ENCODE measurements at regions not wholly inside any gene's neighbourhood (a gene's known extent, or its start where the extent isn't known, plus 50 kb on each side); places are given as distances from the start of the nearest gene placed in this dataset.

DNA sequence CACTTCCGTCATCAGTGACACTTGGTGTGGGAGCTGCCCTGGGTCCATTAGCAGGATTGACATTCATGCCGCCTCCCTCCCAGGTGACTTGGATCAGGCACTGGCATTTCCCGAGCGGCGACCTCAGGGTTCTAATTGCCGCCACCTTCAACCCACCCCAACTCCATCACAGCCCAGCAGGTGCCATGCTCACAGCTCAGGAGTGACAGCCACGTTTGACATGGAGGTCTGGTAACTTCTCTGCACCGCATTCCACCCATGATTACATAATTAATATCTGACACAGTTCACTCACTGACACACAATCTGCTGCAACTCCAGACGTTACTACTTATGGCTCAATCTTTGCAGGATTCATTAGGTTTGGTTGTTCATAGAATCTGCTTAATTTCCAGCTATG is 450.9 kb upstream of the MYT1L start:
- peaks cover 4% of the 10 kb centered on the region for H3K9me3 ChIP-seq (ENCODE audit: control insufficient read depth, low read length)
- no peak overlapping the region for H4K8ac ChIP-seq (ENCODE audit: low read length)
- H3K79me1 ChIP-seq (replicated peaks; ENCODE audit: low read length, poor library complexity, severe bottlenecking): no peaks in the 10 kb centered on the region
- H4K91ac ChIP-seq (ENCODE audit: low read length): no peak overlapping the region
- H2BK5ac ChIP-seq (ENCODE audit: low read depth, low read length, poor library complexity, severe bottlenecking): no peak overlapping the region
- H3K18ac ChIP-seq (ENCODE audit: low read depth in 1 of 2, low read length in 2 of 2): no peak overlapping the region
- H3K36me3 ChIP-seq (ENCODE audit: control insufficient read depth in 1 of 2, insufficient read depth in 2 of 2, low read depth in 1 of 2, low read length in 2 of 2): no peaks in the 10 kb centered on the region
- no peak overlapping the region for H3K14ac ChIP-seq (ENCODE audit: low read length in 2 of 2)
- H3K27ac ChIP-seq (ENCODE audit: low read length, poor library complexity, severe bottlenecking): no peak overlapping the region
- H3K4ac ChIP-seq (ENCODE audit: low read depth in 1 of 2, low read length in 2 of 2): no peak overlapping the region
- H3K27me3 ChIP-seq (ENCODE audit: control insufficient read depth in 1 of 2, insufficient read depth in 1 of 2, low read length in 2 of 2): no peaks in the 10 kb centered on the region
- H3K4me3 ChIP-seq (ENCODE audit: insufficient read depth in 1 of 2, low read depth in 1 of 2, low read length in 2 of 2): no peak overlapping the region
- H2AFZ ChIP-seq (ENCODE audit: low read depth, low read length): no peak overlapping the region
- H2AK5ac ChIP-seq (ENCODE audit: low read length, severe bottlenecking): no peak overlapping the region
- DNase-seq: no peak
- 75% methylated on average over 9 of the region's 9 CpGs for WGBS
- no peak overlapping the region for H3K4me2 ChIP-seq (ENCODE audit: low read length, poor library complexity, severe bottlenecking)
- no peak overlapping the region for H3K23ac ChIP-seq (ENCODE audit: low read length in 2 of 2)
- H3K4me1 ChIP-seq (ENCODE audit: control insufficient read depth, insufficient read depth, low read depth, low read length): no peaks in the 10 kb centered on the region
- H2BK15ac ChIP-seq (ENCODE audit: low read depth, poor library complexity, severe bottlenecking): no peak overlapping the region
- no peak overlapping the region for H3K9ac ChIP-seq (ENCODE audit: low read length)
- no peak overlapping the region for H2BK120ac ChIP-seq (ENCODE audit: low read depth, low read length)
- H2BK12ac ChIP-seq (ENCODE audit: low read length in 2 of 2): no peak overlapping the region

DNA sequence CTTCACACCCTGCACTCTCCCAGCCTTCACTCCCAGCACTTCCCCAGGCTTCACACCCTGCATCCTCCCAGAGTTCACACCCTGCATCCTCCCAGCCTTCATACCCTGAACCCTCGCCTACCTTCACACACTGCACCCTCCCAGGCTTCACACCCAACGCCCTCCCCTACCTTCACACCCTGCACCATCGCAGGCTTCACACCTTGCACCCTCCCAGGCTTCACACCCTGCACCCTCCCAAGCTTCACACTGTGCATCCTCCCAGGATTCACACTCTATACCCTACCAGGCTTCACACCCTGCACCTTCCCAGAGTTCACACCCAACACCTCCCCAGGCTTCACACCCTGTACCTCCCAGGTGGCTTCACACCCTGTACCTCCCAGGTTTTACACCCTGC is 448.7 kb upstream of the MYT1L start:
- Histone ChIP-seq H4K91ac (ENCODE audit: low read length) (no peak overlapping the region), H3K9me3 (ENCODE audit: control insufficient read depth, low read length) (peaks cover 10% of the 10 kb centered on the region), H2BK5ac (ENCODE audit: low read depth, low read length, poor library complexity, severe bottlenecking) (no peak overlapping the region), H3K4me1 (ENCODE audit: control insufficient read depth, insufficient read depth, low read depth, low read length) (no peaks in the 10 kb centered on the region), H3K9ac (ENCODE audit: low read length) (no peak overlapping the region), H2BK15ac (ENCODE audit: low read depth, poor library complexity, severe bottlenecking) (no peak overlapping the region), H3K27ac (ENCODE audit: low read length, poor library complexity, severe bottlenecking) (no peak overlapping the region), H3K4me2 (ENCODE audit: low read length, poor library complexity, severe bottlenecking) (no peak overlapping the region), H3K18ac (ENCODE audit: low read depth in 1 of 2, low read length in 2 of 2) (no peak overlapping the region), H3K36me3 (ENCODE audit: control insufficient read depth in 1 of 2, insufficient read depth in 2 of 2, low read depth in 1 of 2, low read length in 2 of 2) (no peaks in the 10 kb centered on the region), H2BK120ac (ENCODE audit: low read depth, low read length) (no peak overlapping the region), H4K8ac (ENCODE audit: low read length) (no peak overlapping the region), H3K4ac (ENCODE audit: low read depth in 1 of 2, low read length in 2 of 2) (no peak overlapping the region), H2AFZ (ENCODE audit: low read depth, low read length) (no peak overlapping the region), H3K14ac (ENCODE audit: low read length in 2 of 2) (no peak overlapping the region), H3K4me3 (ENCODE audit: insufficient read depth in 1 of 2, low read depth in 1 of 2, low read length in 2 of 2) (no peak overlapping the region), H3K27me3 (ENCODE audit: control insufficient read depth in 1 of 2, insufficient read depth in 1 of 2, low read length in 2 of 2) (no peaks in the 10 kb centered on the region), H3K79me1 (replicated peaks; ENCODE audit: low read length, poor library complexity, severe bottlenecking) (no peaks in the 10 kb centered on the region), H3K23ac (ENCODE audit: low read length in 2 of 2) (no peak overlapping the region), H2AK5ac (ENCODE audit: low read length, severe bottlenecking) (no peak overlapping the region), H2BK12ac (ENCODE audit: low read length in 2 of 2) (no peak overlapping the region)
- 50% methylated on average over 3 of the region's 3 CpGs for WGBS
- no peak for DNase-seq

DNA sequence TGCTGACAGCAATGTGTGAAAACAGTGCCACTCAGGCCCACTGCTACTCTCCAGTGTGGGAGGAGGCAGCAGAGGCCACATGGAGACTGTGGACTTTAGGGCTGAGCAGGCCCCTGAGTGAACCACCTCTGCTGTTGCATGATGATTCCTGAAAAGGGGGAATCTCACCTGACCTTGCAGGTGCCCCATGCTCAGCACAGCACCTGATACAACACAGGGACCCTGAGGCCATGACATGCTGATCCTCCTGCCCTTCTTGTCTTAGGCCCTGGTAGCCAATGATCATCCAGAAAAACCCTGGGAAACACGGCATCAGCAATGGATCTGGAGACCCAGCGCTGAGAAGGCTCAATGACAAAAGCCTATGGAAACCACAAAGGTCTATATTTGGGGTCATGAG is 446.8 kb upstream of the MYT1L start:
- no peak overlapping the region for H2BK120ac ChIP-seq (ENCODE audit: low read depth, low read length)
- no peak overlapping the region for H3K18ac ChIP-seq (ENCODE audit: low read depth in 1 of 2, low read length in 2 of 2)
- H3K4ac ChIP-seq (ENCODE audit: low read depth in 1 of 2, low read length in 2 of 2): no peak overlapping the region
- H3K23ac ChIP-seq (ENCODE audit: low read length in 2 of 2): no peak overlapping the region
- no peaks in the 10 kb centered on the region for H3K79me1 ChIP-seq (replicated peaks; ENCODE audit: low read length, poor library complexity, severe bottlenecking)
- H3K36me3 ChIP-seq (ENCODE audit: control insufficient read depth in 1 of 2, insufficient read depth in 2 of 2, low read depth in 1 of 2, low read length in 2 of 2): no peaks in the 10 kb centered on the region
- H3K27ac ChIP-seq (ENCODE audit: low read length, poor library complexity, severe bottlenecking): no peak overlapping the region
- DNase-seq: no peak
- no peak overlapping the region for H3K14ac ChIP-seq (ENCODE audit: low read length in 2 of 2)
- no peaks in the 10 kb centered on the region for H3K27me3 ChIP-seq (ENCODE audit: control insufficient read depth in 1 of 2, insufficient read depth in 1 of 2, low read length in 2 of 2)
- H4K91ac ChIP-seq (ENCODE audit: low read length): no peak overlapping the region
- H2BK12ac ChIP-seq (ENCODE audit: low read length in 2 of 2): no peak overlapping the region
- no peak overlapping the region for H2BK15ac ChIP-seq (ENCODE audit: low read depth, poor library complexity, severe bottlenecking)
- no peak overlapping the region for H2BK5ac ChIP-seq (ENCODE audit: low read depth, low read length, poor library complexity, severe bottlenecking)
- no peak overlapping the region for H2AFZ ChIP-seq (ENCODE audit: low read depth, low read length)
- no peak overlapping the region for H3K4me2 ChIP-seq (ENCODE audit: low read length, poor library complexity, severe bottlenecking)
- no peaks in the 10 kb centered on the region for H3K4me1 ChIP-seq (ENCODE audit: control insufficient read depth, insufficient read depth, low read depth, low read length)
- no peak overlapping the region for H3K4me3 ChIP-seq (ENCODE audit: insufficient read depth in 1 of 2, low read depth in 1 of 2, low read length in 2 of 2)
- H2AK5ac ChIP-seq (ENCODE audit: low read length, severe bottlenecking): no peak overlapping the region
- H4K8ac ChIP-seq (ENCODE audit: low read length): no peak overlapping the region
- 83% methylated on average over 2 of the region's 2 CpGs for WGBS
- no peak overlapping the region for H3K9ac ChIP-seq (ENCODE audit: low read length)
- peaks cover 10% of the 10 kb centered on the region for H3K9me3 ChIP-seq (ENCODE audit: control insufficient read depth, low read length)

DNA sequence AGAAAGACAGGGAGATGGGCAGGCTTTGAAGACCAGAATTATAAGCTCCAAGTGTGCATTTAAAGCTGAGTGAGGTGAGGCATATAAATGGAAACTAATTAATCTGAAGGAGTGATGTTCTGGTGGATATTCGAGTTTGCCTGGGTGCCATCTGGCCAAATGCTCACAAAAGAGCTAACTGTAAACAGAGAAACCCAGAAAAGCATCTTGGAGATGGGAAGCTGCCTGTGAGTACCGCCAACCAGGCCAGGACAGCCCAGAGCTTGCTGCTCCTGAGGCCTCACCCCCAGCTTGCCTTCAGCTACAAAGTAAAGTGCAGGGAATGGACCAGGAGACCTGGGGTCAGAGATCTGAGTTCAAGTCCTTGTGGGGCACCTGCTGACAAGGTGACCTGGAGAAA is 446.1 kb upstream of the MYT1L start:
- Histone ChIP-seq H3K9ac (ENCODE audit: low read length) (no peak overlapping the region), H3K4me2 (ENCODE audit: low read length, poor library complexity, severe bottlenecking) (no peak overlapping the region), H2BK5ac (ENCODE audit: low read depth, low read length, poor library complexity, severe bottlenecking) (no peak overlapping the region), H2BK12ac (ENCODE audit: low read length in 2 of 2) (no peak overlapping the region), H3K23ac (ENCODE audit: low read length in 2 of 2) (no peak overlapping the region), H2AK5ac (ENCODE audit: low read length, severe bottlenecking) (no peak overlapping the region), H3K79me1 (replicated peaks; ENCODE audit: low read length, poor library complexity, severe bottlenecking) (no peaks in the 10 kb centered on the region), H4K8ac (ENCODE audit: low read length) (no peak overlapping the region), H3K4me3 (ENCODE audit: insufficient read depth in 1 of 2, low read depth in 1 of 2, low read length in 2 of 2) (no peak overlapping the region), H2AFZ (ENCODE audit: low read depth, low read length) (no peak overlapping the region), H4K91ac (ENCODE audit: low read length) (no peak overlapping the region), H2BK120ac (ENCODE audit: low read depth, low read length) (no peak overlapping the region), H3K14ac (ENCODE audit: low read length in 2 of 2) (no peak overlapping the region), H3K27ac (ENCODE audit: low read length, poor library complexity, severe bottlenecking) (no peak overlapping the region), H3K18ac (ENCODE audit: low read depth in 1 of 2, low read length in 2 of 2) (no peak overlapping the region), H2BK15ac (ENCODE audit: low read depth, poor library complexity, severe bottlenecking) (no peak overlapping the region), H3K27me3 (ENCODE audit: control insufficient read depth in 1 of 2, insufficient read depth in 1 of 2, low read length in 2 of 2) (no peaks in the 10 kb centered on the region), H3K36me3 (ENCODE audit: control insufficient read depth in 1 of 2, insufficient read depth in 2 of 2, low read depth in 1 of 2, low read length in 2 of 2) (no peaks in the 10 kb centered on the region), H3K4ac (ENCODE audit: low read depth in 1 of 2, low read length in 2 of 2) (no peak overlapping the region), H3K4me1 (ENCODE audit: control insufficient read depth, insufficient read depth, low read depth, low read length) (no peaks in the 10 kb centered on the region), H3K9me3 (ENCODE audit: control insufficient read depth, low read length) (peaks cover 10% of the 10 kb centered on the region)
- 46% methylated on average over 2 of the region's 2 CpGs for WGBS
- no peak for DNase-seq

Measured in mesenchymal stem cell (in vitro differentiated cells and primary cell).